GM12865 (cell line): ENCODE measurements at regions not wholly inside any gene's neighbourhood (a gene's known extent, or its start where the extent isn't known, plus 50 kb on each side); places are given as distances from the start of the nearest gene placed in this dataset.

Experiments used
- DNase-seq: peaks from one replicate; pipeline ENCODE4 v3.0.0; 2010; ENCODE audit warnings: low read depth
- H3K4me3 ChIP-seq: 2 replicates; pipeline ENCODE4 v1.5.1; 2011; ENCODE audit warnings: mild to moderate bottlenecking, low read depth, low read length, control low read depth
- TF ChIP-seq, protein P1 (sequence below): IDR thresholded peaks from 2 replicates; pipeline ENCODE4 v1.5.1; 2011; ENCODE audit warnings: low read length, control low read depth, low read depth, inconsistent platforms; ENCODE audit not compliant: insufficient read depth; ENCODE audit errors: missing control alignments

DNA sequence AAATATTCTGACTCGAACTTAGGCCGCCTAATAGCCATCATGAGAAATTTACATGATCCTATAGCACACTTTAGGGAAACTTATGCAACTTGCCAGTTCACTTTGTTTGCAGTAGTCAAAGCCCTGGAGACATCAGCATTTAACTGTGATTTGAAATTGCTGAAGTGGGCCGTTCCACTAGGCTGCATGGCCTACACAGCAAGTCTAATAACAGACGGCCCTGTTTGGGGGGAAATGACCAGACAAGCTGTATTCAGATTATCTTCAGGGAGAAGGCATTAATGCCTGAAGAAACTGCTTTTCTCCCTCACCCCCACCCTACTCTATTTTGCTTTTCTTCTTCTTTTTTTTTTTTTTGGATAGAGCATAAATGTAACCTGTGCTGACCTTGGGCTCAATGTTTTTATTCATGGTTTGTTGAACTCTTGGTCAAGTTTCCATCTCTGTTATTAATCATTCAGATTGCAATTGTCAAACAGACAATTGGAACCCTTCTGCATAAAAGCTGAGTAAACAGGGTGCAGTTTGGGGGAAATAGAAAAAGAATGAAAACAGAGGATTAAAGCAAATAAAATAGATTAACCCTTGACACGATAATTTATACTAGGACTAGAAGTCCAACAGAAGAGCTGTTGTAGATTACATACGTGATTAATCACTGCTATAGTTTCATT is 1928.2 kb upstream of the WWC1 start:
- TF ChIP-seq, protein P1, sequence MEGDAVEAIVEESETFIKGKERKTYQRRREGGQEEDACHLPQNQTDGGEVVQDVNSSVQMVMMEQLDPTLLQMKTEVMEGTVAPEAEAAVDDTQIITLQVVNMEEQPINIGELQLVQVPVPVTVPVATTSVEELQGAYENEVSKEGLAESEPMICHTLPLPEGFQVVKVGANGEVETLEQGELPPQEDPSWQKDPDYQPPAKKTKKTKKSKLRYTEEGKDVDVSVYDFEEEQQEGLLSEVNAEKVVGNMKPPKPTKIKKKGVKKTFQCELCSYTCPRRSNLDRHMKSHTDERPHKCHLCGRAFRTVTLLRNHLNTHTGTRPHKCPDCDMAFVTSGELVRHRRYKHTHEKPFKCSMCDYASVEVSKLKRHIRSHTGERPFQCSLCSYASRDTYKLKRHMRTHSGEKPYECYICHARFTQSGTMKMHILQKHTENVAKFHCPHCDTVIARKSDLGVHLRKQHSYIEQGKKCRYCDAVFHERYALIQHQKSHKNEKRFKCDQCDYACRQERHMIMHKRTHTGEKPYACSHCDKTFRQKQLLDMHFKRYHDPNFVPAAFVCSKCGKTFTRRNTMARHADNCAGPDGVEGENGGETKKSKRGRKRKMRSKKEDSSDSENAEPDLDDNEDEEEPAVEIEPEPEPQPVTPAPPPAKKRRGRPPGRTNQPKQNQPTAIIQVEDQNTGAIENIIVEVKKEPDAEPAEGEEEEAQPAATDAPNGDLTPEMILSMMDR = no peak
- no peak for DNase-seq
- H3K4me3 ChIP-seq = no peak overlapping the region

- no peak for DNase-seq
- TF ChIP-seq, protein P1 = no peak
- no peak overlapping the region for H3K4me3 ChIP-seq
Observed at GRCh38 chr5:166365164-166365563, 1926.3 kb upstream of the WWC1 start.

DNA sequence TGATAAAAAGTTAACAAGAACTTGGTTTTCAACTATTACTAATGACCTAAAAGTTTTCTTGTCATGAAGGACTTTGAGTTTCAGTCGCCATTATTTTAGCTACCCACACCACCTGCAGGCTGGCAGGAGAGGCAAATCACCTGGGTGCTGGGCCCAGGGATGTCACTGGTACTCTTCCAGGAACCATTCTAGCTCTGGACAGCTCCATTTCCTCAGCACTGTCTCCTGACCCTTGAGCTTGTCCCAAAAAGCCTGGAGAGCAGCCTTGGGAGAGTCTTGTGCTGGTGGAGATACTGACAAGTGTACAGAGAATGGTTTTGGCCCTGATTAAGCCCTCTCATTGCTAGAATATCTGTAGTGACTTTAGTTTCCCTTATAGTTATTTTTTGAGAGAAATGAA is 1924.1 kb upstream of the WWC1 start:
- TF ChIP-seq, protein P1 = no peak
- DNase-seq = no peak
- no peak overlapping the region for H3K4me3 ChIP-seq

GRCh38 chr5:166369346-166369745 is 1922.1 kb upstream of the WWC1 start:
- TF ChIP-seq, protein P1 = no peak
- no peak for DNase-seq

GRCh38 chr5:166369807-166370206 is 1921.6 kb upstream of the WWC1 start:
- no peak overlapping the region for H3K4me3 ChIP-seq
- no peak for DNase-seq
- TF ChIP-seq, protein P1 = no peak

More at GRCh38 chr5:166369346-166369745, 1922.1 kb upstream of the WWC1 start:
- H3K4me3 ChIP-seq = no peak overlapping the region

- DNase-seq = no peak
- no peak overlapping the region for H3K4me3 ChIP-seq
Observed at GRCh38 chr5:166370928-166371690, 1920.3 kb upstream of the WWC1 start.

More at GRCh38 chr5:166370928-166371690, 1920.3 kb upstream of the WWC1 start:
- TF ChIP-seq, protein P1 = no peak
